DMS114 treated with DMSO at 0.1 percent for 48 hours (cell line): ENCODE measurements at regions not wholly inside any gene's neighbourhood (a gene's known extent, or its start where the extent isn't known, plus 50 kb on each side); places are given as distances from the start of the nearest gene placed in this dataset.

ENCODE experiments used
- DNase-seq: peaks from one replicate; lab custom pipeline; 2025; ENCODE audit not compliant: unreplicated experiment; lab: John Stamatoyannopoulos, UW

GRCh38 chr22:48498526-48499331 lies 1328.9 kb downstream of the BRD1 start:
- DNase-seq, result no peak

- DNase-seq, result peak; percentile 2
These were observed 1329.7 kb downstream of the BRD1 start for GRCh38 chr22:48497743-48498520.

- no peak for DNase-seq
These were observed 1330.6 kb downstream of the BRD1 start for GRCh38 chr22:48496987-48497650.

GRCh38 chr22:48496226-48496845 lies 1331.3 kb downstream of the BRD1 start:
- DNase-seq, result no peak

- no peak for DNase-seq
These were observed 1332.0 kb downstream of the BRD1 start for GRCh38 chr22:48495751-48496080.

- DNase-seq, result no peak
These were observed 1332.5 kb downstream of the BRD1 start for GRCh38 chr22:48494968-48495750.

- DNase-seq, result no peak
These were observed 1333.3 kb downstream of the BRD1 start for GRCh38 chr22:48494256-48494967.

GRCh38 chr22:48493733-48494132 lies 1333.9 kb downstream of the BRD1 start:
- no peak for DNase-seq

- DNase-seq, result peak; percentile 80
These were observed 1335.0 kb downstream of the BRD1 start for GRCh38 chr22:48492366-48493320.

GRCh38 chr22:48491451-48491941 lies 1336.2 kb downstream of the BRD1 start:
- DNase-seq, result no peak

GRCh38 chr22:48490500-48491411 lies 1336.9 kb downstream of the BRD1 start:
- no peak for DNase-seq

GRCh38 chr22:48489551-48490499 lies 1337.8 kb downstream of the BRD1 start:
- no peak for DNase-seq

- no peak for DNase-seq
These were observed 1338.8 kb downstream of the BRD1 start for GRCh38 chr22:48488611-48489511.

GRCh38 chr22:48488149-48488551 lies 1339.5 kb downstream of the BRD1 start:
- DNase-seq, result peak; percentile 34

GRCh38 chr22:48486558-48486957 lies 1341.1 kb downstream of the BRD1 start:
- no peak for DNase-seq

- DNase-seq, result no peak
These were observed 1341.5 kb downstream of the BRD1 start for GRCh38 chr22:48486134-48486532.
